GM10248 (cell line): ENCODE measurements at regions not wholly inside any gene's neighbourhood (a gene's known extent, or its start where the extent isn't known, plus 50 kb on each side); places are given as distances from the start of the nearest gene placed in this dataset.

ENCODE experiments used
- CTCF ChIA-PET: fragments of 300-600 bp; sonication (Branson Sonifier 250); formaldehyde crosslinking; extraction: SDS; loops from one replicate; lab custom pipeline; 2021; ENCODE audit warnings: antibody characterized with exemption; lab: Yijun Ruan, JAX
- POLR2A ChIA-PET: fragments of 350-650 bp; sonication (Branson Sonifier 250); formaldehyde crosslinking; extraction: SDS; loops from one replicate; lab custom pipeline; 2020; ENCODE audit warnings: antibody characterized with exemption; lab: Yijun Ruan, JAX
- DNase-seq: peaks from one replicate; pipeline ENCODE4 v3.0.0; 2012; ENCODE audit errors: extremely low spot score
- TF ChIP-seq, protein P1 (sequence below): IDR thresholded peaks from 2 replicates; pipeline ENCODE4 v1.5.1; 2012; ENCODE audit warnings: mild to moderate bottlenecking, low read depth; ENCODE audit errors: extremely low read depth, missing control alignments, control extremely low read depth

- TF ChIP-seq, protein P1, sequence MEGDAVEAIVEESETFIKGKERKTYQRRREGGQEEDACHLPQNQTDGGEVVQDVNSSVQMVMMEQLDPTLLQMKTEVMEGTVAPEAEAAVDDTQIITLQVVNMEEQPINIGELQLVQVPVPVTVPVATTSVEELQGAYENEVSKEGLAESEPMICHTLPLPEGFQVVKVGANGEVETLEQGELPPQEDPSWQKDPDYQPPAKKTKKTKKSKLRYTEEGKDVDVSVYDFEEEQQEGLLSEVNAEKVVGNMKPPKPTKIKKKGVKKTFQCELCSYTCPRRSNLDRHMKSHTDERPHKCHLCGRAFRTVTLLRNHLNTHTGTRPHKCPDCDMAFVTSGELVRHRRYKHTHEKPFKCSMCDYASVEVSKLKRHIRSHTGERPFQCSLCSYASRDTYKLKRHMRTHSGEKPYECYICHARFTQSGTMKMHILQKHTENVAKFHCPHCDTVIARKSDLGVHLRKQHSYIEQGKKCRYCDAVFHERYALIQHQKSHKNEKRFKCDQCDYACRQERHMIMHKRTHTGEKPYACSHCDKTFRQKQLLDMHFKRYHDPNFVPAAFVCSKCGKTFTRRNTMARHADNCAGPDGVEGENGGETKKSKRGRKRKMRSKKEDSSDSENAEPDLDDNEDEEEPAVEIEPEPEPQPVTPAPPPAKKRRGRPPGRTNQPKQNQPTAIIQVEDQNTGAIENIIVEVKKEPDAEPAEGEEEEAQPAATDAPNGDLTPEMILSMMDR, result no peak
- ChIA-PET CTCF (no interaction called here), POLR2A (no interaction called here)
- DNase-seq, result no peak
Observed at GRCh38 chr2:206212673-206213513, 53.2 kb downstream of the EEF1B2 start.

DNA sequence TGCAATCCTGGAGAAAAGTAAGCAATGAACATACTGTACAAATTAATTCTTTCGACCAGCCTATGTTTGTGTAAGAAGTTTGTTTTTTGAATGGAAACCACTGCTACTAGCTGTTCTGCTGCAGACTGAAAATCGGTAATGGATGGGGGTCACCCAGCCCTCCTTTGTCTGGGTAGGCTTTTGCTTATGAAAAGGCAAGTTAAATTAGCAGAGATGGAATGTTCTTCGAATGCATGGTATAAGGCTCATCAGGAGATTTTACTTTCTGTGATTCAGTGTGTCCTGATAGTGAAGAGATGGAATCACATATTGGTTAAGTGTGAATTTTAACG lies 53.8 kb downstream of the EEF1B2 start:
- ChIA-PET CTCF (no interaction called here), POLR2A (no interaction called here)
- no peak for DNase-seq
- TF ChIP-seq, protein P1, result no peak

GRCh38 chr2:206217166-206217565 lies 57.3 kb upstream of the ZDBF2 start:
- CTCF ChIA-PET, result no interaction called here
- POLR2A ChIA-PET, result no interaction called here
- no peak for DNase-seq
- TF ChIP-seq, protein P1, result no peak

GRCh38 chr2:206217743-206218142 lies 56.7 kb upstream of the ZDBF2 start:
- DNase-seq, result no peak
- POLR2A ChIA-PET, result no interaction called here
- TF ChIP-seq, protein P1, result no peak
- CTCF ChIA-PET, result no interaction called here

GRCh38 chr2:206218156-206218555 lies 56.3 kb upstream of the ZDBF2 start:
- ChIA-PET CTCF (interaction anchor here (1.0 kb wide), 1 partner anchor 14 kb away, joined by 3 read pairs; no protein-coding TSS in a partner anchor), POLR2A (no interaction called here)
- TF ChIP-seq, protein P1, result no peak
- DNase-seq, result no peak

DNA sequence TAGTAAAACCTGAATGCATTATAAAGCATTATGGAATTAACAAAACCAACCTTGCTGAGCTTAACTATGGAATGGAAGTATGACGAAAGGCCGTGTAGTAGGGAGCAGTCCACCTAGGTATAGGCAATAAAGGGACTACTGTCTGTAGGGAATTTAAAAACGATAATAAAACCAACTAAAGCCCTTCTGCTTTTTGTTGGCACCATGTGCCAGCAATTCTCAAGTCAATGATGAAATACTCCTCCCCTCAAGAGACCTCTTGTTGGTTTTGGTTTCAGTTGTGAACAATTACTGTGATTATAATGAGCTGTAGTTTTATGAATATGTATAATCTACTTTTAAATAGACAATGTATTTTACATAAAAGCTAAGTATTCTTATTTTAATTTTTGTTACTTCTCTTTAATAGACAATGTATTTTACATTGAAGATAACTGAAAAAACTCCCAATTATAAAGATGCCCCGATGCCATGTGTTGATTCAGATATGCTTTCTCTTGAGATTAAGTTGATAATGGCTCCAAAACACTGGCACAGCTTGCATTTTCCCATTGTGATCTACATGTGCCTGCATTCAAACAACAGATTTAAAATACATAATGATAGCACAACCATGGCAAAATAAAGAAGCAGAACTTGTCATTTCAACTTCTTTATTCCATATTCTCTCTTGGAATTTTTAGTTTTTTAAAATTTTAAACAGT lies 55.5 kb upstream of the ZDBF2 start:
- ChIA-PET POLR2A (no interaction called here), CTCF (interaction anchor here (1.0 kb wide), 1 partner anchor 13 kb away, joined by 3 read pairs; no protein-coding TSS in a partner anchor)
- no peak for DNase-seq
- TF ChIP-seq, protein P1, result no peak
